B cell (primary cell): ENCODE measurements at regions not wholly inside any gene's neighbourhood (a gene's known extent, or its start where the extent isn't known, plus 50 kb on each side); places are given as distances from the start of the nearest gene placed in this dataset.

Source experiments
- ATAC-seq: fragments of 200-7000 bp; cut with Tn5 transposase; one replicate; pipeline ENCODE4 v1.10.0; 2021; ENCODE audit warnings: low read depth, mild to moderate bottlenecking, moderate number of reproducible peaks, moderate library complexity
- CTCF ChIA-PET: fragments of 350-600 bp; sonication (Branson Sonifier 250); formaldehyde crosslinking; loops from one replicate; lab custom pipeline; 2021; ENCODE audit warnings: antibody characterized with exemption, inconsistent platforms; lab: Charles Lee
- POLR2A ChIA-PET: fragments of 350-600 bp; sonication (Branson Sonifier 250); formaldehyde crosslinking; loops from one replicate; lab custom pipeline; 2021; ENCODE audit warnings: antibody characterized with exemption; lab: Charles Lee
- DNase-seq: peaks from one replicate; pipeline ENCODE4 v3.0.0; 2013
- H2AFZ ChIP-seq: 2 replicates; pipeline ENCODE4 v1.6.1; 2012; ENCODE audit warnings: mild to moderate bottlenecking, low read depth, low read length; ENCODE audit not compliant: insufficient read depth, poor library complexity, severe bottlenecking
- H3K27ac ChIP-seq, 2 donors: 1 replicate in 1 of 2; 2 replicates in 1 of 2; pipeline ENCODE4 v1.5.1; 2012 to 2013; ENCODE audit warnings: low read length in 2 of 2, mild to moderate bottlenecking in 2 of 2, moderate library complexity in 1 of 2
- H3K27me3 ChIP-seq, 4 experiments: fragments of 200-600 bp in 1 of 4; sonication (generic) in 1 of 4; replicated peaks in 1 of 4; 1 replicate in 2 of 4; 2 replicates in 2 of 4; pipeline versions ENCODE4 v1.6.1 to v1.7.0; 2013 to 2016; ENCODE audit warnings: low read length in 3 of 4, mild to moderate bottlenecking in 2 of 4, mixed read lengths in 1 of 4, moderate library complexity in 1 of 4; ENCODE audit not compliant: insufficient read depth in 4 of 4, control insufficient read depth in 3 of 4; ENCODE audit errors: control extremely low read depth in 1 of 4
- H3K36me3 ChIP-seq, 2 experiments: replicated peaks in 1 of 2; 1 replicate in 1 of 2; 2 replicates in 1 of 2; pipeline versions ENCODE4 v1.6.1 to v1.7.1; 2013; ENCODE audit warnings: low read length in 1 of 2; ENCODE audit not compliant: insufficient read depth in 2 of 2, control insufficient read depth in 1 of 2; ENCODE audit errors: control extremely low read depth in 1 of 2, extremely low read depth in 1 of 2
- H3K4me1 ChIP-seq, 2 donors: fragments of 200-600 bp in 1 of 2; sonication (generic) in 1 of 2; 1 replicate in 1 of 2; 2 replicates in 1 of 2; pipeline versions ENCODE4 v1.5.1 to v1.6.1; 2013 to 2017; ENCODE audit warnings: low read length in 2 of 2; ENCODE audit not compliant: control insufficient read depth in 2 of 2, insufficient read depth in 2 of 2
- H3K4me2 ChIP-seq: replicated peaks from 2 replicates; pipeline ENCODE3; 2012; ENCODE audit warnings: mild to moderate bottlenecking, low read depth, low read length; ENCODE audit not compliant: poor library complexity, severe bottlenecking
- H3K4me3 ChIP-seq, 5 experiments: fragments of 200-600 bp in 1 of 5; sonication (generic) in 1 of 5; 1 replicate in 3 of 5; 2 replicates in 2 of 5; pipeline versions ENCODE4 v1.5.1 to v1.7.0; 2011 to 2016; ENCODE audit warnings: low read length in 4 of 5, mild to moderate bottlenecking in 4 of 5, low read depth in 2 of 5, control low read depth in 1 of 5, moderate library complexity in 1 of 5; ENCODE audit not compliant: insufficient read depth in 1 of 5; ENCODE audit errors: control extremely low read depth in 1 of 5, extremely low read depth in 1 of 5
- H3K79me2 ChIP-seq: fragments of 200-600 bp; sonication (generic); one replicate; pipeline ENCODE4 v1.6.0; 2016; ENCODE audit warnings: low read length; ENCODE audit not compliant: control insufficient read depth, insufficient read depth
- H3K9ac ChIP-seq: fragments of 200-600 bp; sonication (generic); 2 replicates; pipeline ENCODE4 v1.6.1; 2017; ENCODE audit warnings: mild to moderate bottlenecking, low read length, moderate library complexity
- H3K9me3 ChIP-seq, 3 donors: one replicate each; pipeline versions ENCODE4 v1.6.1 to v1.7.1; 2013; ENCODE audit warnings: low read length in 2 of 3; ENCODE audit not compliant: control insufficient read depth in 2 of 3, insufficient read depth in 1 of 3; ENCODE audit errors: control extremely low read depth in 1 of 3
- H4K20me1 ChIP-seq: 2 replicates; pipeline ENCODE4 v1.6.0; 2012; ENCODE audit warnings: mild to moderate bottlenecking, low read length; ENCODE audit not compliant: insufficient read depth, control insufficient read depth, poor library complexity, severe bottlenecking
- H3K27ac Mint-ChIP-seq: one replicate; pipeline ENCODE4 v1.8.0; 2021; ENCODE audit warnings: mixed read lengths
- H3K27me3 Mint-ChIP-seq: one replicate; pipeline ENCODE4 v1.8.0; 2021; ENCODE audit warnings: mixed read lengths
- H3K4me1 Mint-ChIP-seq: one replicate; pipeline ENCODE4 v1.8.0; 2021; ENCODE audit warnings: mixed read lengths
- H3K4me3 Mint-ChIP-seq: one replicate; pipeline ENCODE4 v1.8.0; 2021; ENCODE audit warnings: mixed read lengths
- H3K9me3 Mint-ChIP-seq: one replicate; pipeline ENCODE4 v1.8.0; 2022; ENCODE audit warnings: mixed read lengths; ENCODE audit not compliant: insufficient read depth
- EZH2 ChIP-seq: IDR thresholded peaks from 2 replicates; pipeline ENCODE4 v1.6.1; 2012; ENCODE audit warnings: borderline replicate concordance, low read depth, mild to moderate bottlenecking, moderate library complexity, low read length; ENCODE audit not compliant: insufficient read depth, poor library complexity, severe bottlenecking
- WGBS: methylation state at CpG from one replicate; pipeline ENCODE4 v1.1.5; 2013; ENCODE audit warnings: missing lambda C conversion rate; ENCODE audit not compliant: insufficient coverage; 5-methylcytosine and 5-hydroxymethylcytosine counted together
- intact Hi-C: fragments of 100-400 bp; cut with micrococcal nuclease; formaldehyde crosslinking; loops from one replicate; pipeline ENCODE4 v1.10.0; 2022
- TF ChIP-seq, protein P1 (sequence below): fragments of 200-600 bp; IDR thresholded peaks from one replicate; pipeline ENCODE4 v1.8.0; 2022; ENCODE audit warnings: antibody characterized with exemption, mild to moderate bottlenecking

DNA sequence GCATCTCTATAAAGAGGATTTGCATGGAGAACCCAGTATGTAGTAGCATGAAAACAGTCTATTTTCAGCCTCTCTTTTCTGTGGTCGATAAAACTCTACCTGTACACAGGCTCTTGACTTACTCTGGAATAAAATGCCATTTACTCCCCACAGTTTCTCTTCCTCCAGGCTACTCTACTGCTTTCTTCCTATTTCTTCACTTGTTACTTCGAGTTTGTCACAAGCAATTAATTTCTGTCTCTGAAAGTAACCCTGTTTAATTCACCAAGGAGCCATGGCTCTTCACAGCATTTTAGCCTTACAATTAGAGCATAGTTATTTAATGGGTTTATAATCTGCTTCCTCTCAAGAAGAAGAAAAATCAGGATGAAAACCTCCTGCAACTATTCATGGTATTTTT lies 472.9 kb upstream of the PRKX start:
- no peaks in the 10 kb centered on the region for H3K79me2 ChIP-seq
- H2AFZ ChIP-seq = no peak overlapping the region
- H3K27ac ChIP-seq = no peak overlapping the region
- DNase-seq (no peak), ATAC-seq (no peak)
- ChIA-PET POLR2A (no interaction called here), CTCF (no interaction called here)
- WGBS = no CpG with 5 or more reads among the region's 2 CpGs
- no peaks in the 10 kb centered on the region for H3K27me3 ChIP-seq
- H3K27ac Mint-ChIP-seq = no peak overlapping the region
- H3K36me3 ChIP-seq = no peaks in the 10 kb centered on the region
- no peaks in the 10 kb centered on the region for H4K20me1 ChIP-seq
- no peaks in the 10 kb centered on the region for H3K4me1 ChIP-seq
- no peak overlapping the region for H3K4me2 ChIP-seq
- intact Hi-C loops = no loop called here
- no peaks in the 10 kb centered on the region for H3K27me3 Mint-ChIP-seq
- no peak for TF ChIP-seq EZH2
- TF ChIP-seq, protein P1, sequence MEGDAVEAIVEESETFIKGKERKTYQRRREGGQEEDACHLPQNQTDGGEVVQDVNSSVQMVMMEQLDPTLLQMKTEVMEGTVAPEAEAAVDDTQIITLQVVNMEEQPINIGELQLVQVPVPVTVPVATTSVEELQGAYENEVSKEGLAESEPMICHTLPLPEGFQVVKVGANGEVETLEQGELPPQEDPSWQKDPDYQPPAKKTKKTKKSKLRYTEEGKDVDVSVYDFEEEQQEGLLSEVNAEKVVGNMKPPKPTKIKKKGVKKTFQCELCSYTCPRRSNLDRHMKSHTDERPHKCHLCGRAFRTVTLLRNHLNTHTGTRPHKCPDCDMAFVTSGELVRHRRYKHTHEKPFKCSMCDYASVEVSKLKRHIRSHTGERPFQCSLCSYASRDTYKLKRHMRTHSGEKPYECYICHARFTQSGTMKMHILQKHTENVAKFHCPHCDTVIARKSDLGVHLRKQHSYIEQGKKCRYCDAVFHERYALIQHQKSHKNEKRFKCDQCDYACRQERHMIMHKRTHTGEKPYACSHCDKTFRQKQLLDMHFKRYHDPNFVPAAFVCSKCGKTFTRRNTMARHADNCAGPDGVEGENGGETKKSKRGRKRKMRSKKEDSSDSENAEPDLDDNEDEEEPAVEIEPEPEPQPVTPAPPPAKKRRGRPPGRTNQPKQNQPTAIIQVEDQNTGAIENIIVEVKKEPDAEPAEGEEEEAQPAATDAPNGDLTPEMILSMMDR = no peak
- H3K9me3 ChIP-seq = no peaks in the 10 kb centered on the region
- no peaks in the 10 kb centered on the region for H3K4me1 Mint-ChIP-seq
- no peaks in the 10 kb centered on the region for H3K9me3 Mint-ChIP-seq
- no peak overlapping the region for H3K9ac ChIP-seq
- H3K4me3 Mint-ChIP-seq = no peak overlapping the region
- no peak overlapping the region for H3K4me3 ChIP-seq

DNA sequence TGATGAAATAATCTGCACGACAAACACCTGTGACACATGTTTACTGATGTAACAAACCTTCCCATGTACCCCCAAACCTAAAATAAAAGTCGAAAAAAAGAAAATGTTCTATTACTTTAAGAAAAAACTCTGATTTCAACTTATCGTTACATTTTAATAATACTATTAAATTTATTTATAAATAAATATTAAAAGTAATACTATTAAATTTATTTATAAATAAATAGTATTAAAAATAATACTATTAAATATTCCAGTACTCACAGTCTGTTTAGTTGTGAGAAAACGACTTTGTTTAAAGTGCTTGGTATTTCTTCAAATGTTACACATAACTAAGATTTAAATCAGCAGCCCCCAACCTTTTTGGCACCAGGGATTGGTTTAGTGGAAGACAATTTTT lies 471.6 kb upstream of the PRKX start:
- intact Hi-C loops = no loop called here
- POLR2A ChIA-PET = no interaction called here
- Mint-ChIP-seq H3K9me3 (no peaks in the 10 kb centered on the region), H3K27ac (no peak overlapping the region), H3K4me1 (no peaks in the 10 kb centered on the region), H3K4me3 (no peak overlapping the region), H3K27me3 (no peaks in the 10 kb centered on the region)
- TF ChIP-seq, protein P1 = no peak
- ATAC-seq (no peak), DNase-seq (no peak)
- no peak overlapping the region for H3K4me2 ChIP-seq
- H3K27ac ChIP-seq = no peak overlapping the region
- no peak overlapping the region for H3K4me3 ChIP-seq
- no CpG with 5 or more reads among the region's 4 CpGs for WGBS
- H2AFZ ChIP-seq = no peak overlapping the region
- H3K9me3 ChIP-seq = no peaks in the 10 kb centered on the region
- no peaks in the 10 kb centered on the region for H4K20me1 ChIP-seq
- H3K36me3 ChIP-seq = no peaks in the 10 kb centered on the region
- H3K27me3 ChIP-seq = no peaks in the 10 kb centered on the region
- no peaks in the 10 kb centered on the region for H3K4me1 ChIP-seq
- H3K79me2 ChIP-seq = no peaks in the 10 kb centered on the region
- CTCF ChIA-PET = no interaction called here
- H3K9ac ChIP-seq = no peak overlapping the region
